GM19395 (cell line): ENCODE measurements at regions not wholly inside any gene's neighbourhood (a gene's known extent, or its start where the extent isn't known, plus 50 kb on each side); places are given as distances from the start of the nearest gene placed in this dataset.

ENCODE experiments used
- ATAC-seq: cut with Tn5 transposase; IDR thresholded peaks from one replicate; pipeline ENCODE4 v1.9.1; 2021; ENCODE audit warnings: mild to moderate bottlenecking, moderate library complexity; ENCODE audit not compliant: unreplicated experiment

GRCh38 chr7:24341691-24342413 lies 57.9 kb downstream of the NPY start:
- ATAC-seq, result no peak

GRCh38 chr7:24343614-24344013 lies 59.6 kb downstream of the NPY start:
- ATAC-seq, result no peak

GRCh38 chr7:24346129-24346528 lies 62.1 kb downstream of the NPY start:
- no peak for ATAC-seq

GRCh38 chr7:24346716-24347115 lies 62.7 kb downstream of the NPY start:
- no peak for ATAC-seq

- no peak for ATAC-seq
Measured at GRCh38 chr7:24349339-24349738, 65.3 kb downstream of the NPY start.

GRCh38 chr7:24354456-24354855 lies 70.5 kb downstream of the NPY start:
- ATAC-seq, result no peak

- ATAC-seq, result no peak
Measured at GRCh38 chr7:24356718-24357386, 72.9 kb downstream of the NPY start.

GRCh38 chr7:24361001-24361400 lies 77.0 kb downstream of the NPY start:
- ATAC-seq, result no peak

- ATAC-seq, result no peak
Measured at GRCh38 chr7:24365606-24366005, 81.6 kb downstream of the NPY start.

- no peak for ATAC-seq
Measured at GRCh38 chr7:24366876-24367275, 82.9 kb downstream of the NPY start.

- no peak for ATAC-seq
Measured at GRCh38 chr7:24368161-24368560, 84.2 kb downstream of the NPY start.

- ATAC-seq, result no peak
Measured at GRCh38 chr7:24370541-24370940, 86.6 kb downstream of the NPY start.

GRCh38 chr7:24372961-24373955 lies 89.3 kb downstream of the NPY start:
- ATAC-seq, result no peak

- no peak for ATAC-seq
Measured at GRCh38 chr7:24378871-24379616, 95.1 kb downstream of the NPY start.

GRCh38 chr7:24381894-24382505 lies 98.0 kb downstream of the NPY start:
- ATAC-seq, result no peak

GRCh38 chr7:24383055-24383454 lies 99.1 kb downstream of the NPY start:
- ATAC-seq, result no peak

GRCh38 chr7:24384362-24385030 lies 100.5 kb downstream of the NPY start:
- peak; percentile 85 for ATAC-seq

- ATAC-seq, result no peak
Measured at GRCh38 chr7:24388212-24388611, 104.2 kb downstream of the NPY start.

GRCh38 chr7:24390376-24391157 lies 106.6 kb downstream of the NPY start:
- no peak for ATAC-seq
